ENCODE measurements at regions not wholly inside any gene's neighbourhood (a gene's known extent, or its start where the extent isn't known, plus 50 kb on each side); places are given as distances from the start of the nearest gene placed in this dataset.
"Not testable (repeated sequence)": the region's sequence is repeated elsewhere in the genome, so short reads cannot be mapped to it uniquely, and the experiment has no call there.

GRCh38 chr21:27519361-27519760 lies 552.5 kb upstream of the ADAMTS5 start:
- no peak for DNase-seq

GRCh38 chr21:27517177-27517576 lies 550.3 kb upstream of the ADAMTS5 start:
- not testable (repeated sequence) for DNase-seq

- no peak for DNase-seq
These were observed 548.8 kb upstream of the ADAMTS5 start for GRCh38 chr21:27515676-27516075.

- DNase-seq = no peak
These were observed 546.9 kb upstream of the ADAMTS5 start for GRCh38 chr21:27513825-27514224.

- DNase-seq = no peak
These were observed 546.1 kb upstream of the ADAMTS5 start for GRCh38 chr21:27513016-27513415.

- no peak for DNase-seq
These were observed 544.3 kb upstream of the ADAMTS5 start for GRCh38 chr21:27511233-27511632.

- no peak for DNase-seq
These were observed 540.8 kb upstream of the ADAMTS5 start for GRCh38 chr21:27507695-27508094.

- DNase-seq = no peak
These were observed 538.6 kb upstream of the ADAMTS5 start for GRCh38 chr21:27505516-27505915.

GRCh38 chr21:27502801-27503200 lies 535.9 kb upstream of the ADAMTS5 start:
- no peak for DNase-seq

GRCh38 chr21:27498025-27498424 lies 531.1 kb upstream of the ADAMTS5 start:
- DNase-seq = no peak

GRCh38 chr21:27495836-27496235 lies 528.9 kb upstream of the ADAMTS5 start:
- DNase-seq = no peak

GRCh38 chr21:27493542-27493941 lies 526.7 kb upstream of the ADAMTS5 start:
- no peak for DNase-seq

GRCh38 chr21:27487676-27488075 lies 520.8 kb upstream of the ADAMTS5 start:
- no peak for DNase-seq

GRCh38 chr21:27480841-27481261 lies 514.0 kb upstream of the ADAMTS5 start:
- DNase-seq = no peak

GRCh38 chr21:27477296-27477695 lies 510.4 kb upstream of the ADAMTS5 start:
- no peak for DNase-seq

GRCh38 chr21:27476696-27477095 lies 509.8 kb upstream of the ADAMTS5 start:
- DNase-seq = no peak

- DNase-seq = no peak
These were observed 508.6 kb upstream of the ADAMTS5 start for GRCh38 chr21:27475363-27475955.

GRCh38 chr21:27467366-27467765 lies 500.5 kb upstream of the ADAMTS5 start:
- DNase-seq = no peak

- no peak for DNase-seq
These were observed 499.3 kb upstream of the ADAMTS5 start for GRCh38 chr21:27466140-27466539.

GRCh38 chr21:27464648-27465047 lies 497.8 kb upstream of the ADAMTS5 start:
- DNase-seq = no peak

- DNase-seq = no peak
These were observed 495.8 kb upstream of the ADAMTS5 start for GRCh38 chr21:27462726-27463125.

GRCh38 chr21:27454234-27454633 lies 487.3 kb upstream of the ADAMTS5 start:
- DNase-seq = no peak

GRCh38 chr21:27451116-27451515 lies 484.2 kb upstream of the ADAMTS5 start:
- no peak for DNase-seq

- no peak for DNase-seq
These were observed 483.3 kb upstream of the ADAMTS5 start for GRCh38 chr21:27450216-27450615.

GRCh38 chr21:27448960-27449359 lies 482.1 kb upstream of the ADAMTS5 start:
- DNase-seq = no peak

GRCh38 chr21:27447843-27448242 lies 481.0 kb upstream of the ADAMTS5 start:
- DNase-seq = no peak
